ENCODE measurements at regions not wholly inside any gene's neighbourhood (a gene's known extent, or its start where the extent isn't known, plus 50 kb on each side); places are given as distances from the start of the nearest gene placed in this dataset.

DNA sequence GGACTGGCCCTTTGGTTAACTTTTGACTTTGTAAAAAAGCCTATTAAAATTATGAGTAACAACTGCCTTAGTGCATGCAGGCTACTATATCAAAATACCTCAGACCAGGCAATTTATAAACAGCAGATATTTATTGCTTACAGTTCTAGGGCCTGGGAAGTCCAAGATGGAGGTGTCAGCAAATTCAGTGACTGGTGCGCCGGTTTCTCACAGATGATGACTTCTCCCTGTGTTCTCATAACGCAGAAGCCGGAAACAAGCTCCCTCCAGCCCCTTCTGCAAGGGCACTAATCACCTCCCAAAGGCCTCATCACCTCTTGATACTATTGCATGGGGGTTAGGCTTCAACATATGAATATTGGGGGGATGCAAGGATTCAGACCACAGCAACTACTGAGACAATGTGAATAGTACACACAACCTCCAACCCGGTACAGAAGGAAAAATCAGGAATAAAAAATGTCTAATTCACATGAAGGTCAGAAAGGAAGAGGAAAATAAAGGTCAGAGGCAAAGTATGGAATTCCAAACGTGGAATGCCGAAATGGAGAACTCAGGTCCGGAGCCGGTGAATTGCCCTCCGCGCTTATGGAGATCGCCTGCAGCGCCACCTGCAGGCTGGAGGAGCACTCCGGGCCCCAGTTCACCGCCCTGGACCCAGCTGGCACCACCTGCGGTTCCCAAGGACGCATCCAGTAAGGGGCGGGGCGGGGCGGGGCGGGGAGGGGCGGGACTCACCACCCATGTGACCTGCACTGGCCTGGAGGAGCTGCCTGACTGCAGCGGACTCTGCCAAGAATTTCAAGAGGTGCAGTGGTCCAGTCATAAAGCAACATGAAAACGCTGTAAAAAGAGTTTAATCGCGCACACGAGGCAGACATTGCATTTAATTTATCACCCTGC lies 203.4 kb downstream of the KIF26A start:
- H3K27ac ChIP-seq (ENCODE audit: low read depth in 2 of 2, low read length in 2 of 2), result no peak overlapping the region
- H3K4me3 ChIP-seq (ENCODE audit: low read length in 3 of 3), result no peak overlapping the region
- TF ChIP-seq, protein P1, sequence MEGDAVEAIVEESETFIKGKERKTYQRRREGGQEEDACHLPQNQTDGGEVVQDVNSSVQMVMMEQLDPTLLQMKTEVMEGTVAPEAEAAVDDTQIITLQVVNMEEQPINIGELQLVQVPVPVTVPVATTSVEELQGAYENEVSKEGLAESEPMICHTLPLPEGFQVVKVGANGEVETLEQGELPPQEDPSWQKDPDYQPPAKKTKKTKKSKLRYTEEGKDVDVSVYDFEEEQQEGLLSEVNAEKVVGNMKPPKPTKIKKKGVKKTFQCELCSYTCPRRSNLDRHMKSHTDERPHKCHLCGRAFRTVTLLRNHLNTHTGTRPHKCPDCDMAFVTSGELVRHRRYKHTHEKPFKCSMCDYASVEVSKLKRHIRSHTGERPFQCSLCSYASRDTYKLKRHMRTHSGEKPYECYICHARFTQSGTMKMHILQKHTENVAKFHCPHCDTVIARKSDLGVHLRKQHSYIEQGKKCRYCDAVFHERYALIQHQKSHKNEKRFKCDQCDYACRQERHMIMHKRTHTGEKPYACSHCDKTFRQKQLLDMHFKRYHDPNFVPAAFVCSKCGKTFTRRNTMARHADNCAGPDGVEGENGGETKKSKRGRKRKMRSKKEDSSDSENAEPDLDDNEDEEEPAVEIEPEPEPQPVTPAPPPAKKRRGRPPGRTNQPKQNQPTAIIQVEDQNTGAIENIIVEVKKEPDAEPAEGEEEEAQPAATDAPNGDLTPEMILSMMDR (IDR thresholded peaks at IDR 0.05; ENCODE audit: borderline replicate concordance, extremely low read depth, insufficient read depth), result no peak
- peaks cover 0 to 9% (median 0%) of the 10 kb centered on the region in 3 donors for H3K9me3 ChIP-seq (ENCODE audit: control insufficient read depth in 2 of 3, insufficient read depth in 1 of 3, low read length in 3 of 3)
- FAIRE-seq (no peak), DNase-seq (peak; percentile 42 to 90 (median 78))
- intact Hi-C loops (cut with DNase I), result no loop called here
- peaks cover 0 to 2% (median 0%) of the 10 kb centered on the region in 3 donors for H3K4me1 ChIP-seq (ENCODE audit: control insufficient read depth in 2 of 3, insufficient read depth in 2 of 3, low read depth in 1 of 3, low read length in 3 of 3)
- no peaks in the 10 kb centered on the region for H3K36me3 ChIP-seq (ENCODE audit: control insufficient read depth in 2 of 3, insufficient read depth in 3 of 3, low read length in 3 of 3)
- H3K9ac ChIP-seq (ENCODE audit: low read length in 3 of 3), result no peak overlapping the region
- H3K27me3 ChIP-seq (ENCODE audit: control insufficient read depth, insufficient read depth, low read length), result no peaks in the 10 kb centered on the region

DNA sequence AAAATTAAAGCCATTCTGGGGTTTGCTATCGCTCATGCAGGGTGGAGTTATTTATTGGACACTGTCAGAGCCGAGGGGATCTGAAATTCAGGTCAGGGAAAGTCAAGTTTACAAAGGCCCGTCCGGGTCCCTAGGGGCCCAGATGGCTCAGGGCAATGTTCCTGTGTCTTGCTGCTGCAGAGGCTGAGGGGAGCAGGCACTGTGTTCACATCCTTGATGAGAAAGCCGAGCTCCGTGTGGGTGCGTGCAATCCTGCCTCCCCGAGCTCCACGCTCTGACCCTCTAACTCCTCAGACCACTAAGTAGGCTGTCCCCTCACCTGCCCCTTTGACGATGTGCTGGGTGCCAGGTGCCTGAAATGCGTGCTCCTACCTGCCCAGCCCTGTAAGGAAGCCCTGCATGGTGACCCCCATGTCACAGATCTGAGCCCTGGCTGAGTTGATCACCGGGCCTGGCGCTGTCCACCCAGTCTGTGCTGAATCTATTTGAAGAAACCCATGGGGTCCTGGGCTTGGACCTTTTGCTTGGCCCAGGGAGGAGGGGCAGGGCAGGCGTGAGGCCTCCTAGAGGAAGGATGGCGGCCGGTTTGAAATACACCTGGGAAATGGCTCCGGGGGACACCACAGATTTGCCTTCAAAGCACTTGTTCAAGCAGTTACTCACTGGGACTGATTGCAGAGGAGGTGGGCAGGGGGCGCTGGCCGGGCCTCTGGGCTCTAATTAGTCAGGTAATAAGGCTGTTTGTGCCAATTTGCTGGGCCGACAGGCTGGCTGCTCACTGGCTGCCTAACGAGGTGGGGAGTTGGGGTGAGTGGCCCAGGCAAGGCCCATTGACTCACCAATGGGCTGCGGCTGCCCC lies 204.3 kb downstream of the KIF26A start:
- no peaks in the 10 kb centered on the region for H3K36me3 ChIP-seq (ENCODE audit: control insufficient read depth in 2 of 3, insufficient read depth in 3 of 3, low read length in 3 of 3)
- H3K27me3 ChIP-seq (ENCODE audit: control insufficient read depth, insufficient read depth, low read length), result no peaks in the 10 kb centered on the region
- no peak overlapping the region for H3K9ac ChIP-seq (ENCODE audit: low read length in 3 of 3)
- TF ChIP-seq, protein P1 (IDR thresholded peaks at IDR 0.05; ENCODE audit: borderline replicate concordance, extremely low read depth, insufficient read depth), result no peak
- H3K4me3 ChIP-seq (ENCODE audit: low read length in 3 of 3), result no peak overlapping the region
- H3K4me1 ChIP-seq (ENCODE audit: control insufficient read depth in 2 of 3, insufficient read depth in 2 of 3, low read depth in 1 of 3, low read length in 3 of 3), result peaks cover 0 to 2% (median 0%) of the 10 kb centered on the region in 3 donors
- intact Hi-C loops (cut with DNase I), result no loop called here
- no peak overlapping the region for H3K27ac ChIP-seq (ENCODE audit: low read depth in 2 of 2, low read length in 2 of 2)
- peak in 3 of 5 donors; percentile 51 to 77 (median 63) for DNase-seq
- H3K9me3 ChIP-seq (ENCODE audit: control insufficient read depth in 2 of 3, insufficient read depth in 1 of 3, low read length in 3 of 3), result peaks cover 0 to 9% (median 0%) of the 10 kb centered on the region in 3 donors
- no peak for FAIRE-seq

DNA sequence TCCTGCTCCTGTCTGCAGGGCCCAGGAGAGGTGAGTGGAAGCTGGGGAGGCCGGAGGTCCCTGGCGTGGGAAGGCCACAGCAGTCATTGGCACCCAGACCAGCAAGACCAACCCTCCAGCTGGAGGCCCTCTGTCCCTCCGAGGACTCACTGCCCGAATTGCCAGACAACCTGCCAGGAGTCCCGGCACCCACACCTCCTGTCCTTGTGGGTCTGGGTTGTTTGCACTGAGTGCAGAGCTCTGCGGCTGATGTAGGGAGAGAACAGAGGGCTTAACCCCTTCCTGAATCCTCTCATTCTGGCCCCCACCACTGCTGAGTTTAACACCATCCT lies 204.9 kb downstream of the KIF26A start:
- Histone ChIP-seq H3K27me3 (ENCODE audit: control insufficient read depth, insufficient read depth, low read length) (no peaks in the 10 kb centered on the region), H3K9ac (ENCODE audit: low read length in 3 of 3) (no peak overlapping the region), H3K4me3 (ENCODE audit: low read length in 3 of 3) (no peak overlapping the region), H3K4me1 (ENCODE audit: control insufficient read depth in 2 of 3, insufficient read depth in 2 of 3, low read depth in 1 of 3, low read length in 3 of 3) (peaks cover 0 to 2% (median 0%) of the 10 kb centered on the region in 3 donors), H3K9me3 (ENCODE audit: control insufficient read depth in 2 of 3, insufficient read depth in 1 of 3, low read length in 3 of 3) (peaks cover 0 to 7% (median 3%) of the 10 kb centered on the region in 3 donors), H3K36me3 (ENCODE audit: control insufficient read depth in 2 of 3, insufficient read depth in 3 of 3, low read length in 3 of 3) (no peaks in the 10 kb centered on the region), H3K27ac (ENCODE audit: low read depth in 2 of 2, low read length in 2 of 2) (no peak overlapping the region)
- FAIRE-seq, result no peak
- no peak for DNase-seq
- intact Hi-C loops (cut with DNase I), result no loop called here
- TF ChIP-seq, protein P1 (IDR thresholded peaks at IDR 0.05; ENCODE audit: borderline replicate concordance, extremely low read depth, insufficient read depth), result no peak
